A549 (cell line): ENCODE measurements at regions not wholly inside any gene's neighbourhood (a gene's known extent, or its start where the extent isn't known, plus 50 kb on each side); places are given as distances from the start of the nearest gene placed in this dataset.

ENCODE experiments used
- CEBPB ChIP-seq, 2 experiments: fragments of >200 bp in 1 of 2; sonication (Bioruptor Twin) in 1 of 2; formaldehyde crosslinking in 1 of 2; IDR thresholded peaks; 2 replicates each; pipeline ENCODE4 v1.6.1; 2012 to 2016
- CHD2 ChIP-seq: fragments of 150-350 bp; IDR thresholded peaks from 2 replicates; pipeline ENCODE4 v1.6.1; 2014; ENCODE audit warnings: low read length; ENCODE audit not compliant: partially characterized antibody
- CTCF ChIP-seq: fragments of >200 bp; sonication (Bioruptor Twin); formaldehyde crosslinking; IDR thresholded peaks from 3 replicates; pipeline ENCODE4 v1.5.1; 2016
- EP300 ChIP-seq, 2 experiments: fragments of >200 bp; sonication (Bioruptor Twin); formaldehyde crosslinking; IDR thresholded peaks; 2 replicates in 1 of 2; 3 replicates in 1 of 2; pipeline ENCODE4 v1.6.1; 2016 to 2017
- ESRRA ChIP-seq: fragments of 150-350 bp; IDR thresholded peaks from 2 replicates; pipeline ENCODE4 v1.6.1; 2014; ENCODE audit warnings: mild to moderate bottlenecking, low read length, borderline replicate concordance
- HDAC2 ChIP-seq: fragments of 200-600 bp; sonication (generic); IDR thresholded peaks from 2 replicates; pipeline ENCODE4 v1.6.1; 2016
- JUNB ChIP-seq: fragments of >200 bp; sonication (Bioruptor Twin); formaldehyde crosslinking; IDR thresholded peaks from 2 replicates; pipeline ENCODE4 v1.6.1; 2016
- MAX ChIP-seq: IDR thresholded peaks from 2 replicates; pipeline ENCODE4 v1.6.1; 2012
- MYC ChIP-seq: IDR thresholded peaks from 2 replicates; pipeline ENCODE4 v1.6.1; 2012; ENCODE audit warnings: mild to moderate bottlenecking, inconsistent platforms, low read length, improper control_type of control experiment, borderline replicate concordance
- NR3C1 ChIP-seq: fragments of >200 bp; sonication (Bioruptor Twin); formaldehyde crosslinking; IDR thresholded peaks from 3 replicates; pipeline ENCODE4 v1.6.1; 2017
- POLR2A ChIP-seq: IDR thresholded peaks from 2 replicates; pipeline ENCODE4 v1.6.1; 2012; ENCODE audit warnings: mild to moderate bottlenecking, low read length
- RAD21 ChIP-seq, 2 experiments: fragments of >200 bp in 1 of 2; sonication (Bioruptor Twin) in 1 of 2; formaldehyde crosslinking in 1 of 2; IDR thresholded peaks in 1 of 2; conservative IDR thresholded peaks in 1 of 2; 2 replicates in 1 of 2; 3 replicates in 1 of 2; pipeline ENCODE4 v1.6.1; 2012 to 2018; ENCODE audit warnings: inconsistent platforms in 1 of 2
- RFX5 ChIP-seq: fragments of 450-650 bp; IDR thresholded peaks from 2 replicates; pipeline ENCODE4 v1.7.1; 2014; ENCODE audit warnings: antibody characterized with exemption, mild to moderate bottlenecking, moderate library complexity

GRCh38 chr3:87949879-87950208 is 109.0 kb downstream of the CGGBP1 start:
- no peak for TF ChIP-seq HDAC2
- no peak for TF ChIP-seq CTCF
- TF ChIP-seq JUNB, result no peak
- no peak for TF ChIP-seq CEBPB (IDR thresholded peaks at IDR 0.05)
- no peak for TF ChIP-seq RAD21 (conservative IDR thresholded peaks at IDR 0.05 in 1 of 2, IDR thresholded peaks at IDR 0.05 in 1 of 2)
- no peak for TF ChIP-seq NR3C1
- TF ChIP-seq POLR2A, result no peak
- no peak for TF ChIP-seq CHD2
- TF ChIP-seq EP300 (IDR thresholded peaks at IDR 0.05), result no peak
- no peak for TF ChIP-seq MAX
- no peak for TF ChIP-seq ESRRA
- no peak for TF ChIP-seq RFX5
- TF ChIP-seq MYC, result no peak
